ENCODE measurements at regions not wholly inside any gene's neighbourhood (a gene's known extent, or its start where the extent isn't known, plus 50 kb on each side); places are given as distances from the start of the nearest gene placed in this dataset.

GRCh38 chr21:29481641-29482040, 182.9 kb downstream of the BACH1 start:
- Histone ChIP-seq H3K4me3 (replicated peaks; ENCODE audit: low read depth, low read length) (no peak overlapping the region), H3K27me3 (replicated peaks; ENCODE audit: control insufficient read depth, insufficient read depth, low read length) (no peaks in the 10 kb centered on the region), H3K36me3 (ENCODE audit: control insufficient read depth, insufficient read depth, low read length) (no peaks in the 10 kb centered on the region)
- DNase-seq (ENCODE audit: extremely low read depth, insufficient read length) = no peak
- TF ChIP-seq CTCF (IDR thresholded peaks at IDR 0.05; ENCODE audit: insufficient read depth, low read length, poor library complexity, severe bottlenecking) = no peak

GRCh38 chr21:29486306-29486807, 187.6 kb downstream of the BACH1 start:
- no peak for TF ChIP-seq CTCF (IDR thresholded peaks at IDR 0.05; ENCODE audit: insufficient read depth, low read length, poor library complexity, severe bottlenecking)
- H3K27me3 ChIP-seq (replicated peaks; ENCODE audit: control insufficient read depth, insufficient read depth, low read length) = no peaks in the 10 kb centered on the region
- no peak for DNase-seq (ENCODE audit: extremely low read depth, insufficient read length)
- H3K4me3 ChIP-seq (replicated peaks; ENCODE audit: low read depth, low read length) = no peak overlapping the region
- no peaks in the 10 kb centered on the region for H3K36me3 ChIP-seq (ENCODE audit: control insufficient read depth, insufficient read depth, low read length)

Measured in GM06990 (cell line).